GM12872 (cell line): ENCODE measurements at regions not wholly inside any gene's neighbourhood (a gene's known extent, or its start where the extent isn't known, plus 50 kb on each side); places are given as distances from the start of the nearest gene placed in this dataset.

Source experiments
- CTCF ChIP-seq: IDR thresholded peaks from 3 replicates; pipeline ENCODE4 v1.5.1; 2011; ENCODE audit warnings: low read depth, mild to moderate bottlenecking, low read length, moderate library complexity; ENCODE audit not compliant: insufficient read depth

GRCh38 chr2:18182861-18183260, 304.4 kb downstream of the KCNS3 start:
- no peak for TF ChIP-seq CTCF

- no peak for TF ChIP-seq CTCF
These were observed 302.4 kb downstream of the KCNS3 start for GRCh38 chr2:18180912-18181311.

GRCh38 chr2:18180031-18180610, 301.7 kb downstream of the KCNS3 start:
- no peak for TF ChIP-seq CTCF

- peak; percentile 77 for TF ChIP-seq CTCF
These were observed 300.4 kb downstream of the KCNS3 start for GRCh38 chr2:18178736-18179349.

- TF ChIP-seq CTCF, result no peak
These were observed 298.3 kb downstream of the KCNS3 start for GRCh38 chr2:18176679-18177215.

GRCh38 chr2:18172607-18173006, 294.1 kb downstream of the KCNS3 start:
- no peak for TF ChIP-seq CTCF

- no peak for TF ChIP-seq CTCF
These were observed 293.0 kb downstream of the KCNS3 start for GRCh38 chr2:18171191-18172139.
